ENCODE measurements at regions not wholly inside any gene's neighbourhood (a gene's known extent, or its start where the extent isn't known, plus 50 kb on each side); places are given as distances from the start of the nearest gene placed in this dataset.

- Mint-ChIP-seq H3K36me3 (ENCODE audit: insufficient read depth in 2 of 2) (no peaks in the 10 kb centered on the region), H3K4me3 (no peak overlapping the region), H3K27ac (no peak overlapping the region), H3K27me3 (ENCODE audit: low read depth) (no peaks in the 10 kb centered on the region), H3K4me1 (ENCODE audit: low read depth) (no peaks in the 10 kb centered on the region), H3K9me3 (no peaks in the 10 kb centered on the region)
- ATAC-seq (replicated peaks in 1 of 2) (no peak), DNase-seq (no peak)
Measured at GRCh38 chr22:49541693-49542230, 285.9 kb downstream of the BRD1 start.

GRCh38 chr22:49540913-49541692 is 286.6 kb downstream of the BRD1 start:
- Mint-ChIP-seq H3K4me1 (ENCODE audit: low read depth) (no peaks in the 10 kb centered on the region), H3K36me3 (ENCODE audit: insufficient read depth in 2 of 2) (no peaks in the 10 kb centered on the region), H3K4me3 (no peak overlapping the region), H3K27ac (no peak overlapping the region), H3K9me3 (no peaks in the 10 kb centered on the region), H3K27me3 (ENCODE audit: low read depth) (no peaks in the 10 kb centered on the region)
- ATAC-seq (replicated peaks in 1 of 2), result no peak
- DNase-seq, result no peak

GRCh38 chr22:49540084-49540912 is 287.4 kb downstream of the BRD1 start:
- DNase-seq (no peak), ATAC-seq (replicated peaks in 1 of 2) (no peak)
- Mint-ChIP-seq H3K36me3 (ENCODE audit: insufficient read depth in 2 of 2) (no peaks in the 10 kb centered on the region), H3K9me3 (no peaks in the 10 kb centered on the region), H3K4me1 (ENCODE audit: low read depth) (no peaks in the 10 kb centered on the region), H3K27ac (no peak overlapping the region), H3K27me3 (ENCODE audit: low read depth) (no peaks in the 10 kb centered on the region), H3K4me3 (no peak overlapping the region)

GRCh38 chr22:49538006-49538405 is 289.7 kb downstream of the BRD1 start:
- H3K27ac Mint-ChIP-seq, result no peak overlapping the region
- no peak for ATAC-seq (replicated peaks in 1 of 2)
- no peak overlapping the region for H3K4me3 Mint-ChIP-seq
- no peaks in the 10 kb centered on the region for H3K4me1 Mint-ChIP-seq (ENCODE audit: low read depth)
- no peaks in the 10 kb centered on the region for H3K36me3 Mint-ChIP-seq (ENCODE audit: insufficient read depth in 2 of 2)
- no peaks in the 10 kb centered on the region for H3K9me3 Mint-ChIP-seq
- no peaks in the 10 kb centered on the region for H3K27me3 Mint-ChIP-seq (ENCODE audit: low read depth)
- no peak for DNase-seq

GRCh38 chr22:49536571-49537131 is 291.0 kb downstream of the BRD1 start:
- Mint-ChIP-seq H3K9me3 (no peaks in the 10 kb centered on the region), H3K27ac (no peak overlapping the region), H3K4me1 (ENCODE audit: low read depth) (no peaks in the 10 kb centered on the region), H3K27me3 (ENCODE audit: low read depth) (no peaks in the 10 kb centered on the region), H3K4me3 (no peak overlapping the region), H3K36me3 (ENCODE audit: insufficient read depth in 2 of 2) (no peaks in the 10 kb centered on the region)
- DNase-seq (no peak), ATAC-seq (replicated peaks in 1 of 2) (no peak)

GRCh38 chr22:49535527-49536125 is 292.0 kb downstream of the BRD1 start:
- Mint-ChIP-seq H3K4me1 (ENCODE audit: low read depth) (no peaks in the 10 kb centered on the region), H3K4me3 (no peak overlapping the region), H3K36me3 (ENCODE audit: insufficient read depth in 2 of 2) (no peaks in the 10 kb centered on the region), H3K9me3 (no peaks in the 10 kb centered on the region), H3K27ac (no peak overlapping the region), H3K27me3 (ENCODE audit: low read depth) (no peaks in the 10 kb centered on the region)
- ATAC-seq (replicated peaks in 1 of 2), result no peak
- no peak for DNase-seq

- no peak for ATAC-seq (replicated peaks in 1 of 2)
- H3K36me3 Mint-ChIP-seq (ENCODE audit: insufficient read depth in 2 of 2), result no peaks in the 10 kb centered on the region
- H3K9me3 Mint-ChIP-seq, result no peaks in the 10 kb centered on the region
- H3K27me3 Mint-ChIP-seq (ENCODE audit: low read depth), result no peaks in the 10 kb centered on the region
- no peaks in the 10 kb centered on the region for H3K4me1 Mint-ChIP-seq (ENCODE audit: low read depth)
- H3K4me3 Mint-ChIP-seq, result no peak overlapping the region
- H3K27ac Mint-ChIP-seq, result no peak overlapping the region
- DNase-seq, result no peak
Measured at GRCh38 chr22:49535126-49535525, 292.5 kb downstream of the BRD1 start.

- no peaks in the 10 kb centered on the region for H3K4me1 Mint-ChIP-seq (ENCODE audit: low read depth)
- no peaks in the 10 kb centered on the region for H3K36me3 Mint-ChIP-seq (ENCODE audit: insufficient read depth in 2 of 2)
- no peaks in the 10 kb centered on the region for H3K27me3 Mint-ChIP-seq (ENCODE audit: low read depth)
- DNase-seq (no peak), ATAC-seq (replicated peaks in 1 of 2) (no peak)
- H3K27ac Mint-ChIP-seq, result no peak overlapping the region
- no peak overlapping the region for H3K4me3 Mint-ChIP-seq
- H3K9me3 Mint-ChIP-seq, result no peaks in the 10 kb centered on the region
Measured at GRCh38 chr22:49534386-49534785, 293.3 kb downstream of the BRD1 start.

GRCh38 chr22:49533886-49534285 is 293.8 kb downstream of the BRD1 start:
- no peak for ATAC-seq (replicated peaks in 1 of 2)
- H3K27ac Mint-ChIP-seq, result no peak overlapping the region
- H3K4me3 Mint-ChIP-seq, result no peak overlapping the region
- no peaks in the 10 kb centered on the region for H3K27me3 Mint-ChIP-seq (ENCODE audit: low read depth)
- DNase-seq, result no peak
- H3K9me3 Mint-ChIP-seq, result no peaks in the 10 kb centered on the region
- no peaks in the 10 kb centered on the region for H3K4me1 Mint-ChIP-seq (ENCODE audit: low read depth)
- H3K36me3 Mint-ChIP-seq (ENCODE audit: insufficient read depth in 2 of 2), result no peaks in the 10 kb centered on the region

- Mint-ChIP-seq H3K36me3 (ENCODE audit: insufficient read depth in 2 of 2) (no peaks in the 10 kb centered on the region), H3K4me3 (no peak overlapping the region), H3K27me3 (ENCODE audit: low read depth) (no peaks in the 10 kb centered on the region), H3K9me3 (no peaks in the 10 kb centered on the region), H3K4me1 (ENCODE audit: low read depth) (no peaks in the 10 kb centered on the region), H3K27ac (no peak overlapping the region)
- no peak for DNase-seq
- ATAC-seq (replicated peaks in 1 of 2), result no peak
Measured at GRCh38 chr22:49532869-49533802, 294.5 kb downstream of the BRD1 start.

- H3K36me3 Mint-ChIP-seq (ENCODE audit: insufficient read depth in 2 of 2), result no peaks in the 10 kb centered on the region
- DNase-seq (no peak), ATAC-seq (replicated peaks in 1 of 2) (no peak)
- no peak overlapping the region for H3K27ac Mint-ChIP-seq
- no peaks in the 10 kb centered on the region for H3K4me1 Mint-ChIP-seq (ENCODE audit: low read depth)
- H3K9me3 Mint-ChIP-seq, result no peaks in the 10 kb centered on the region
- H3K4me3 Mint-ChIP-seq, result no peak overlapping the region
- H3K27me3 Mint-ChIP-seq (ENCODE audit: low read depth), result no peaks in the 10 kb centered on the region
Measured at GRCh38 chr22:49531368-49531791, 296.3 kb downstream of the BRD1 start.

GRCh38 chr22:49530671-49531367 is 296.9 kb downstream of the BRD1 start:
- H3K4me1 Mint-ChIP-seq (ENCODE audit: low read depth), result no peaks in the 10 kb centered on the region
- H3K9me3 Mint-ChIP-seq, result no peaks in the 10 kb centered on the region
- no peak for DNase-seq
- H3K36me3 Mint-ChIP-seq (ENCODE audit: insufficient read depth in 2 of 2), result no peaks in the 10 kb centered on the region
- H3K27ac Mint-ChIP-seq, result no peak overlapping the region
- no peak overlapping the region for H3K4me3 Mint-ChIP-seq
- ATAC-seq (replicated peaks in 1 of 2), result no peak
- H3K27me3 Mint-ChIP-seq (ENCODE audit: low read depth), result no peaks in the 10 kb centered on the region
